Heart left ventricle (tissue), 13 donors: ENCODE measurements at regions not wholly inside any gene's neighbourhood (a gene's known extent, or its start where the extent isn't known, plus 50 kb on each side); places are given as distances from the start of the nearest gene placed in this dataset.

ENCODE experiments used
- POLR2A ChIP-seq, 2 donors: fragments of 450-650 bp; IDR thresholded peaks; one replicate each; pipeline ENCODE4 v1.6.1; 2017; ENCODE audit warnings: antibody characterized with exemption in 2 of 2, mild to moderate bottlenecking in 2 of 2, moderate library complexity in 2 of 2
- TF ChIP-seq, protein P1 (sequence below), 12 donors: fragments of 200-600 bp; sonication (generic) in 4 of 12; IDR thresholded peaks; one replicate each; pipeline versions ENCODE4 v1.5.0 to v1.8.0; 2018 to 2022; ENCODE audit warnings: antibody characterized with exemption in 12 of 12, mild to moderate bottlenecking in 5 of 12
- donor health status: ischemic (EF 13 %, LVEDD 7.1; RV severe dilation, severe dysfunction).
- donor health status: DM: no; HTN: yes; CAD: no.
- donor health status: DM: no; HTN: no; CAD: no.
- donor health status: ischemic (EF 25% LVEDD 6.9; RV normal size, moderate dysfunction).
- donor health status: ischemic (EF 25% LVEDD 5.7; RV mildly dilated, moderate dysfunction).
- donor health status: ischemic (EF 35%, LVEDD 5.7; RV mildly dilated, moderate dysfunction).
- donor health status: nonischemic (EF 11% LVEDD 7.7; RV severe dilation, severe dysfunction).
- donor health status: DM: yes; HTN: yes; CAD: no.
- donor health status: PGD.
- donor health status: ischemic (EF 29% LVEDD 5.4; RV normal size, mild dysfunction).
- donor health status: nonischemic (EF 23%, LVEDD 6.1; RV moderate dilation, normal function).

DNA sequence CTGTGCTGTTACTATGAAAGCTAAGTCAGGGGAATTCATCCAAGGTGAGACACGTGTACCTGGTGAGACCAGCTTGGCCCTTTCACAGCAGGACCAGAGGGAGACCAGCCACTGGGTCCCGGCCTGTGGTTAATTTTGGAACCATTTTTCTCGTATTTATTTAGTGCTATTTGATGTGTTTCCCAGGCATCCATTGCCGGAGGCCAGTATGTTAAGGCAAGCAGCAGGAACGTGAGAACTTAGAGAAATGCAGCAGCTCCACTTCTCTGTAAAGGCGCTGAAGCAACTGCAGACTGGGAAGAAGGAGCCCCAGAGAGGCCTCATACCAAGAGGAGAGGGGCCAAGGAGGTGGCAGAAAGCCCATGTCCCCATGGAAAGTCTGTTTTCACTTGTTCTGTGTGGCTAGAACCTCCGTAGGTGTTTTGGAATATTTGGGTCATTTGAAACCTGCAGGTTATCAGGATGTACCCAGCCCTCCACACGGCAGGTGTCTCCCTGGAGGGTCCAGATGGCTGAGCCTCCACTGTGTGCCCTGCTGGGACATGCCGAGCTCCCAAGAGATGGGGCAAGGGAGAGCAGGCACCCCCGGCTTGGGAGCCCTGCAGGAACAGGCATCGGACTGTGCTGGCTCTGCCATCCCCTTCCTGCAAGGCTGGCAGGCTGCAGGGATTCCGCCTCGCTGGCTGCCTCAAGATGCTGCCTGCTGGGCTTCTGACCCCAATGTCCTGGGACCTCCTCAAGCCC lies 256.0 kb upstream of the RAB6C start:
- TF ChIP-seq, protein P1, sequence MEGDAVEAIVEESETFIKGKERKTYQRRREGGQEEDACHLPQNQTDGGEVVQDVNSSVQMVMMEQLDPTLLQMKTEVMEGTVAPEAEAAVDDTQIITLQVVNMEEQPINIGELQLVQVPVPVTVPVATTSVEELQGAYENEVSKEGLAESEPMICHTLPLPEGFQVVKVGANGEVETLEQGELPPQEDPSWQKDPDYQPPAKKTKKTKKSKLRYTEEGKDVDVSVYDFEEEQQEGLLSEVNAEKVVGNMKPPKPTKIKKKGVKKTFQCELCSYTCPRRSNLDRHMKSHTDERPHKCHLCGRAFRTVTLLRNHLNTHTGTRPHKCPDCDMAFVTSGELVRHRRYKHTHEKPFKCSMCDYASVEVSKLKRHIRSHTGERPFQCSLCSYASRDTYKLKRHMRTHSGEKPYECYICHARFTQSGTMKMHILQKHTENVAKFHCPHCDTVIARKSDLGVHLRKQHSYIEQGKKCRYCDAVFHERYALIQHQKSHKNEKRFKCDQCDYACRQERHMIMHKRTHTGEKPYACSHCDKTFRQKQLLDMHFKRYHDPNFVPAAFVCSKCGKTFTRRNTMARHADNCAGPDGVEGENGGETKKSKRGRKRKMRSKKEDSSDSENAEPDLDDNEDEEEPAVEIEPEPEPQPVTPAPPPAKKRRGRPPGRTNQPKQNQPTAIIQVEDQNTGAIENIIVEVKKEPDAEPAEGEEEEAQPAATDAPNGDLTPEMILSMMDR (IDR thresholded peaks at IDR 0.05), result no peak
- TF ChIP-seq POLR2A (IDR thresholded peaks at IDR 0.05), result no peak
